Breast epithelium (tissue), 4 donors: ENCODE measurements at regions not wholly inside any gene's neighbourhood (a gene's known extent, or its start where the extent isn't known, plus 50 kb on each side); places are given as distances from the start of the nearest gene placed in this dataset.

Experiments
- DNase-seq, 2 donors: peaks; one replicate each; pipeline ENCODE4 v3.0.0-alpha.2; 2019; ENCODE audit warnings: low spot score in 2 of 2
- H3K27ac ChIP-seq, 2 donors: fragments of 200-600 bp; sonication (generic) in 1 of 2; one replicate each; pipeline ENCODE4 v1.5.1; 2016 to 2019; ENCODE audit warnings: mild to moderate bottlenecking in 1 of 2
- H3K27me3 ChIP-seq, 2 donors: fragments of 200-600 bp; sonication (generic) in 1 of 2; one replicate each; pipeline versions ENCODE4 v1.5.1 to v1.6.0; 2017 to 2019; ENCODE audit warnings: control low read depth in 1 of 2, mild to moderate bottlenecking in 1 of 2
- H3K36me3 ChIP-seq: fragments of 200-600 bp; one replicate; pipeline ENCODE4 v1.5.1; 2019
- H3K4me1 ChIP-seq, 2 donors: fragments of 200-600 bp; sonication (generic); one replicate each; pipeline ENCODE4 v1.5.1; 2016 to 2019; ENCODE audit warnings: control low read depth in 1 of 2
- H3K4me3 ChIP-seq, 3 donors: fragments of 200-600 bp; sonication (generic); 1 replicate in 2 of 3; 2 replicates in 1 of 3; pipeline ENCODE4 v1.5.1; 2016 to 2019; ENCODE audit warnings: mild to moderate bottlenecking in 3 of 3, moderate library complexity in 2 of 3
- H3K9me3 ChIP-seq, 2 donors: fragments of 200-600 bp; sonication (generic) in 1 of 2; one replicate each; pipeline ENCODE4 v1.5.1; 2016 to 2019; ENCODE audit warnings: control low read depth in 1 of 2
- POLR2A ChIP-seq: fragments of 450-650 bp; IDR thresholded peaks from one replicate; pipeline ENCODE4 v1.6.1; 2016; ENCODE audit warnings: antibody characterized with exemption, mild to moderate bottlenecking, moderate library complexity
- POLR2AphosphoS5 ChIP-seq, 3 donors: sonication (generic); formaldehyde crosslinking; IDR thresholded peaks; one replicate each; pipeline ENCODE4 v1.6.1; 2017; ENCODE audit warnings: antibody characterized with exemption in 3 of 3
- intact Hi-C: fragments of 100-400 bp; cut with DNase I; formaldehyde crosslinking; loops from one replicate; pipeline ENCODE4 v1.15.1; 2023; ENCODE audit warnings: low total_unique reads
- TF ChIP-seq, protein P1 (sequence below), 3 donors: fragments of 450-650 bp; IDR thresholded peaks; one replicate each; pipeline ENCODE4 v1.5.1; 2016 to 2017; ENCODE audit warnings: antibody characterized with exemption in 3 of 3, mild to moderate bottlenecking in 3 of 3, moderate library complexity in 3 of 3

DNA sequence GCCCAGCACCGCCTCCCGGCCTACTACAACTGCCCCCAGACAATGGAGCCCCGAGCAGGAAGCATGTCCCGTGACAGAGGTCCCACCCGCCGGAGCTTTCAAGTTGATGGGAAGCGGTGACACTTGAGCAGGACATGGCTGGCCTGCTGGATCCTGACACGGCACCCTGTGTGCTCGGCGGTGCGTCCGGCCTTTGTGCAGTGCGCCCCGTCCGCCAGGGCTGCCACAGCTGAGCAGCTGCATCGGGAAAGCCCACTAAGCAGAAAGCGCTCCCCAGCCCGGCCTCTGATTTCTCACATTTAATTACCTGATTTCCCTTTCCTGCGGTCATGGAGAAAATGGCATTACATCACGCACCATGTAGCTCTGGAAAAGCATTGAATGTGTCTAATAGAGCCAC lies 611.9 kb downstream of the IRX1 start:
- TF ChIP-seq POLR2A (no peak), POLR2AphosphoS5 (IDR thresholded peaks at IDR 0.05) (no peak)
- TF ChIP-seq, protein P1, sequence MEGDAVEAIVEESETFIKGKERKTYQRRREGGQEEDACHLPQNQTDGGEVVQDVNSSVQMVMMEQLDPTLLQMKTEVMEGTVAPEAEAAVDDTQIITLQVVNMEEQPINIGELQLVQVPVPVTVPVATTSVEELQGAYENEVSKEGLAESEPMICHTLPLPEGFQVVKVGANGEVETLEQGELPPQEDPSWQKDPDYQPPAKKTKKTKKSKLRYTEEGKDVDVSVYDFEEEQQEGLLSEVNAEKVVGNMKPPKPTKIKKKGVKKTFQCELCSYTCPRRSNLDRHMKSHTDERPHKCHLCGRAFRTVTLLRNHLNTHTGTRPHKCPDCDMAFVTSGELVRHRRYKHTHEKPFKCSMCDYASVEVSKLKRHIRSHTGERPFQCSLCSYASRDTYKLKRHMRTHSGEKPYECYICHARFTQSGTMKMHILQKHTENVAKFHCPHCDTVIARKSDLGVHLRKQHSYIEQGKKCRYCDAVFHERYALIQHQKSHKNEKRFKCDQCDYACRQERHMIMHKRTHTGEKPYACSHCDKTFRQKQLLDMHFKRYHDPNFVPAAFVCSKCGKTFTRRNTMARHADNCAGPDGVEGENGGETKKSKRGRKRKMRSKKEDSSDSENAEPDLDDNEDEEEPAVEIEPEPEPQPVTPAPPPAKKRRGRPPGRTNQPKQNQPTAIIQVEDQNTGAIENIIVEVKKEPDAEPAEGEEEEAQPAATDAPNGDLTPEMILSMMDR (IDR thresholded peaks at IDR 0.05) = no peak
- H3K27me3 ChIP-seq = no peaks in the 10 kb centered on the region
- no peaks in the 10 kb centered on the region for H3K36me3 ChIP-seq
- H3K27ac ChIP-seq = no peak overlapping the region
- H3K4me1 ChIP-seq = no peaks in the 10 kb centered on the region
- intact Hi-C loops = no loop called here
- DNase-seq = no peak
- no peak overlapping the region for H3K4me3 ChIP-seq
- H3K9me3 ChIP-seq = no peaks in the 10 kb centered on the region

DNA sequence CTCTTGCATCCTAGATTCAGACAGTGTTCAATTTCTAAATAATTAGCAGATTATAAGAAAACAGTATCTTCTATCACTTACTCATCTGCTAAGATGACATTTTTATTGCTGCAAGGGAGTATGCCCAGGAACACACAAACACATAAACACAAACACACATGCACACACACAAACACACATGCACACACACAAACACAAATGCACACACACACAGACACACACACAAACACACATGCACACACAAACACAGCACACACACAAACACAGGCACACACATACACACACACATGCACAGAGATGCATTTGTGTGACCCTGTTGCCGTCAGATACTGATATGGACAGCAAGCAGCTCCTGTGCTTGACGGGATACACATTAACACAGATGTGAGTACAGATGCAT lies 612.9 kb downstream of the IRX1 start:
- DNase-seq = no peak
- TF ChIP-seq, protein P1 (IDR thresholded peaks at IDR 0.05) = no peak
- TF ChIP-seq POLR2AphosphoS5 (IDR thresholded peaks at IDR 0.05) (no peak), POLR2A (no peak)

DNA sequence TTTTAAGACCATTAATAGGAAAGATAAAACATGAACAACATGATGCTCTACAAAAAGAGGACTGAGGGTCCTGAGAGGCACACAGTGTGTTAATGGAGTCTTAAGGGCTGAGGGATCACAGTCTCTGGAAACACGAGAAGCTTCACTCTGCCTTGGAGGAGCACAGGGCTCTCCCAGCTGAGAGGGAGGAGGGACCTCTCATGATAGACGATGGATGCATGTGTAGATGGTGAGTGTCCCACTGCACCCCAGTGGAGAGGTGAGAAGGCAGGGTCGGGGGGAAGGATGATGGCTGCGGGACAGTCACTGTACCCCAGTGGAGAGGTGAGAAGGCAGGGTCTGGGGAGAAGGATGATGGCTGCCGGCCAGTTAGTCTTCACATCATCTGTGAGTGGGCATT lies 613.4 kb downstream of the IRX1 start:
- Histone ChIP-seq H3K4me3 (no peak overlapping the region), H3K36me3 (no peaks in the 10 kb centered on the region), H3K27me3 (no peaks in the 10 kb centered on the region), H3K4me1 (no peaks in the 10 kb centered on the region), H3K9me3 (no peaks in the 10 kb centered on the region), H3K27ac (no peak overlapping the region)
- TF ChIP-seq POLR2AphosphoS5 (IDR thresholded peaks at IDR 0.05) (no peak), POLR2A (no peak)
- TF ChIP-seq, protein P1 (IDR thresholded peaks at IDR 0.05) = no peak
- no peak for DNase-seq
- intact Hi-C loops = no loop called here

More for the DNA sequence above, 612.9 kb downstream of the IRX1 start:
- Histone ChIP-seq H3K4me1 (no peaks in the 10 kb centered on the region), H3K27ac (no peak overlapping the region), H3K36me3 (no peaks in the 10 kb centered on the region), H3K9me3 (no peaks in the 10 kb centered on the region), H3K27me3 (no peaks in the 10 kb centered on the region), H3K4me3 (no peak overlapping the region)
- intact Hi-C loops = no loop called here

DNA sequence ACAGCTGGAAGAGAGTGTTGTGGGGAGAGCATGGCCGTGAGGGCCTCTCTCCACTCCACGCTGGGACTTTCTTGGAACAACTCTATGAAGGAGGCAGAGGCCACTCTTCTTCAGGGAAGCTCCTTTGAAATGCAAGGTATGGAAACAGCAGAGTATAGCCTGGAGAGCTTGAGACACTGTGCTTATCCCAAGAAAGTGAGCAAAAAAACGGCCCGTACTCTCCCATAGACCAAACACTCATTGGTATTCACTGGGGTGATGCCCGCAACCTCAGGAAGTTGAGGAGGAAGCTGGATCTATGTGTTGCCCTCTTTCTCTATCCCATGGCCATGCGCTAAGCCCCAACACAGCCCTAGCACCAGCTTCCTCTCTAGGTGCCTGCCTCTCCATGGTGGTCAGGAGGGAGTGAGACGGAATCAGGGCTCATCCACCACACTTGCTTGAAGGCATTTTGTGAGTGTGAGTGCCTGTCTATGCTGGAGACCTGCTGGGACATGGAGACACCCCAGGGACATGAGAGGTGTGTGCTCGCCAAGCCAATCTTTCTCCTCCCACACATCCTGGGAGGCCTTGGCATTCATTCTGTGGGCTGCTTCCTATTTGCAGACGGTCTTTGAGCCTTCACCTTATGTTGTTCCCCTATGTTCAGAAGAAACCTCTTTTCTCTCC lies 616.6 kb downstream of the IRX1 start:
- intact Hi-C loops = no loop called here
- H3K36me3 ChIP-seq = no peaks in the 10 kb centered on the region
- DNase-seq = no peak
- no peaks in the 10 kb centered on the region for H3K27me3 ChIP-seq
- no peaks in the 10 kb centered on the region for H3K9me3 ChIP-seq
- H3K4me3 ChIP-seq = no peak overlapping the region
- H3K27ac ChIP-seq = no peak overlapping the region
- H3K4me1 ChIP-seq = no peaks in the 10 kb centered on the region
- no peak for TF ChIP-seq POLR2AphosphoS5 (IDR thresholded peaks at IDR 0.05)
- no peak for TF ChIP-seq POLR2A
- TF ChIP-seq, protein P1 (IDR thresholded peaks at IDR 0.05) = no peak

DNA sequence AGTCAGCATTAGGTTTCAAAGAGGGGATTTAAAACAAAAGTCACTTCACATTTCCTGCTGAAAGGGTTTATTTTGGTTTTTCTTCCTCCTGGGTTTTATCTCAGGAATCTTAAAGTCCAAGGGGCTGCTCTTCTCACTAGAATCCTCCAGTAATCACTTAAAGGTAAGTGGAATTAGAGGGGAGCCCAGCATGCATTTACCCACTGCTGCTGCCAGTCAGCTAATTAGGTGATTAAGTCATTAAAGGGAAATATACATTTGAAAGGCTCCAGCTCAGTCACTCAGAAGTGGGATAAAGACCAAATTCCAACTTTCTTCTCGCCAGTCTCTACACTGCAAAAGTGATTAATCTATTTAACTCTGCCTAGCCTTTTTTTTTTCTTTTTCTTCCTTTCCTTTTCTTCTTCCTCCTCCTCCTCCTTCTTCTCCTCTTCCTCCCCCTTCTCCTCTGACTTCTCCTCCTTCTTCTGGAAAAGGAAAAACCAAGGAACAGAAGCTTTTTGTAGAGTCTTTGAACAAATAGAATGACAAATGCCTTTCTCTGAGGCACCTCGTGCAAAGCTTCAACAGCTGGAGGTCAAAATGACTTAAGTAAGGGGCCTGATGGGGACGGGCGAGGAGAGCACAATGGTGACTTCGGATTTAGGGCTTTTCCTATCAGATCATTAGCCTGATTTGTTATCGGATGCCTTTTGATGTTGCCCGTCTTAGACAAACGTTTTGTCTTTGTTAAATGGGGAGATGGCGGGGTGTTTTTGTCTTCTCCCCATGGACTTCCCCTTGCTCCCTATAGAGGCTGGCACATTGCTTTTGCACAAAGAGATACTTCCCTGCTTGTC lies 617.6 kb downstream of the IRX1 start:
- Histone ChIP-seq H3K4me3 (no peak overlapping the region), H3K36me3 (no peaks in the 10 kb centered on the region), H3K27me3 (no peaks in the 10 kb centered on the region), H3K4me1 (no peaks in the 10 kb centered on the region), H3K9me3 (no peaks in the 10 kb centered on the region), H3K27ac (no peak overlapping the region)
- no peak for DNase-seq
- intact Hi-C loops = no loop called here
- no peak for TF ChIP-seq POLR2AphosphoS5 (IDR thresholded peaks at IDR 0.05)
- TF ChIP-seq, protein P1 (IDR thresholded peaks at IDR 0.05) = no peak
- no peak for TF ChIP-seq POLR2A
